K562 (cell line): ENCODE measurements at regions not wholly inside any gene's neighbourhood (a gene's known extent, or its start where the extent isn't known, plus 50 kb on each side); places are given as distances from the start of the nearest gene placed in this dataset.

Experiments used
- ATAC-seq: fragments of 200-7000 bp; cut with Tn5 transposase; 3 replicates; pipeline ENCODE4 v1.9.1; 2020; ENCODE audit warnings: moderate library complexity
- BruUV-seq: library from RNA; stranded (reverse); fragments of 400-500 nt; replicated peaks from 2 replicates; lab custom pipeline; 2021; lab: Mats Ljungman, UMichigan
- CTCF ChIA-PET: fragments of 300-600 bp; formaldehyde crosslinking; extraction: SDS; loops from one replicate; lab custom pipeline; 2021; ENCODE audit warnings: low intra/inter-chr PET ratio; lab: Yijun Ruan, JAX
- POLR2A ChIA-PET: fragments of 300-600, 350-650 bp; sonication (Branson Sonifier 250); formaldehyde crosslinking; extraction: SDS; loops from one replicate; lab custom pipeline; 2021; ENCODE audit warnings: antibody characterized with exemption, inconsistent platforms; lab: Yijun Ruan, JAX
- DNase-seq, 4 experiments: peaks; one replicate each; pipeline versions ENCODE4 v3.0.0 to v3.0.0-alpha.2; 2011 to 2018; ENCODE audit warnings: low spot score in 3 of 4, mixed read lengths in 3 of 4; ENCODE audit errors: extremely low read depth in 1 of 4
- FAIRE-seq: peaks from 2 replicates; lab custom pipeline; 2011; peaks lifted over from hg19 to GRCh38; lab: Jason Lieb, UNC
- H2AFZ ChIP-seq: 2 replicates; pipeline ENCODE4 v1.6.0; 2011; ENCODE audit warnings: low read depth, low read length, control low read depth, inconsistent platforms
- H3K27ac ChIP-seq: fragments of 200-600 bp; 3 replicates; pipeline ENCODE4 v1.8.0; 2011; ENCODE audit warnings: low read depth, mild to moderate bottlenecking, control low read depth, inconsistent platforms, low read length, moderate library complexity, mixed read lengths; ENCODE audit errors: extremely low read depth
- H3K27me3 ChIP-seq, 2 experiments: fragments of 300-600 bp in 1 of 2; 2 replicates in 1 of 2; 3 replicates in 1 of 2; pipeline versions ENCODE4 v1.6.0 to v1.8.0; 2011; ENCODE audit warnings: inconsistent platforms in 2 of 2, low read length in 2 of 2, mild to moderate bottlenecking in 1 of 2, mixed read lengths in 1 of 2, moderate library complexity in 1 of 2; ENCODE audit not compliant: control insufficient read depth in 2 of 2, insufficient read depth in 2 of 2
- H3K36me3 ChIP-seq: fragments of 300-600 bp; 3 replicates; pipeline ENCODE4 v1.8.0; 2011; ENCODE audit warnings: mild to moderate bottlenecking, low read length, inconsistent platforms; ENCODE audit not compliant: control insufficient read depth, insufficient read depth
- H3K4me1 ChIP-seq, 2 experiments: fragments of 200-600 bp in 1 of 2; replicated peaks in 1 of 2; 2 replicates in 1 of 2; 3 replicates in 1 of 2; pipeline versions ENCODE4 v1.5.1 to v1.8.0; 2011; ENCODE audit warnings: inconsistent platforms in 2 of 2, low read length in 2 of 2, mild to moderate bottlenecking in 1 of 2, mixed read lengths in 1 of 2, moderate library complexity in 1 of 2; ENCODE audit not compliant: control insufficient read depth in 2 of 2, insufficient read depth in 2 of 2
- H3K4me2 ChIP-seq: 2 replicates; pipeline ENCODE4 v1.6.1; 2011; ENCODE audit warnings: low read length, control low read depth, inconsistent platforms, mixed read lengths; ENCODE audit not compliant: insufficient read depth
- H3K4me3 ChIP-seq: fragments of 200-600 bp; sonication (generic), shearing (Covaris generic); 2 replicates; pipeline ENCODE4 v1.5.1; 2016; ENCODE audit warnings: control low read depth, inconsistent platforms
- H3K79me2 ChIP-seq: fragments of 200-600 bp; 3 replicates; pipeline ENCODE4 v1.8.0; 2011; ENCODE audit warnings: low read length, inconsistent platforms; ENCODE audit not compliant: control insufficient read depth, insufficient read depth
- H3K9ac ChIP-seq, 2 experiments: 2 replicates each; pipeline versions ENCODE4 v1.6.0 to v1.6.1; 2011; ENCODE audit warnings: low read depth in 2 of 2, low read length in 2 of 2, control low read depth in 1 of 2, inconsistent platforms in 1 of 2, mild to moderate bottlenecking in 1 of 2, mixed read lengths in 1 of 2; ENCODE audit not compliant: insufficient read depth in 1 of 2
- H3K9me1 ChIP-seq: one replicate; pipeline ENCODE4 v1.6.0; 2011; ENCODE audit warnings: inconsistent platforms, mild to moderate bottlenecking, low read length, moderate library complexity; ENCODE audit not compliant: control insufficient read depth, insufficient read depth
- H3K9me3 ChIP-seq: replicated peaks from 2 replicates; pipeline ENCODE4 v1.5.1; 2011; ENCODE audit warnings: low read depth, low read length, inconsistent platforms; ENCODE audit not compliant: control insufficient read depth, insufficient read depth
- H4K20me1 ChIP-seq: replicated peaks from 2 replicates; pipeline ENCODE4 v1.6.1; 2011; ENCODE audit warnings: low read length, inconsistent platforms, mixed read lengths; ENCODE audit not compliant: control insufficient read depth, insufficient read depth
- HNRNPK ChIP-seq: fragments of 200-400 bp; formaldehyde crosslinking; IDR thresholded peaks from one replicate; pipeline ENCODE4 v1.6.1; 2018; ENCODE audit warnings: mild to moderate bottlenecking, low read depth, low read length; ENCODE audit not compliant: poor library complexity, severe bottlenecking
- L3MBTL2 ChIP-seq: fragments of 450-650 bp; IDR thresholded peaks from 2 replicates; pipeline ENCODE4 v1.6.1; 2016; ENCODE audit warnings: mild to moderate bottlenecking, moderate library complexity
- SRSF1 ChIP-seq: fragments of 200-400 bp; formaldehyde crosslinking; IDR thresholded peaks from 2 replicates; pipeline ENCODE4 v1.6.1; 2017; ENCODE audit warnings: mild to moderate bottlenecking, low read depth, low read length, moderate library complexity
- ZNF592 ChIP-seq: fragments of 450-650 bp; IDR thresholded peaks from 2 replicates; pipeline ENCODE4 v1.6.1; 2017; ENCODE audit warnings: antibody characterized with exemption, mild to moderate bottlenecking
- ZNF764 ChIP-seq: fragments of 250-450 bp; sonication (Bioruptor Pico); IDR thresholded peaks from 2 replicates; pipeline ENCODE4 v1.4.0; 2020; ENCODE audit warnings: low read depth, mild to moderate bottlenecking, moderate library complexity
- ZNF780A ChIP-seq: fragments of 250-450 bp; sonication (Bioruptor Pico); IDR thresholded peaks from 2 replicates; pipeline ENCODE4 v1.5.0; 2021; ENCODE audit warnings: mild to moderate bottlenecking
- WGBS: fragments of 100-300 bp; shearing (Covaris generic); methylation state at CpG from one replicate; pipeline ENCODE4 v1.1.6; 2016; ENCODE audit warnings: low coverage, mixed read lengths; ENCODE audit not compliant: insufficient coverage; ENCODE audit errors: missing lambda C conversion rate; 5-methylcytosine and 5-hydroxymethylcytosine counted together
- in situ Hi-C: fragments of 300-500 bp; cut with MboI; formaldehyde crosslinking; loops from 4 replicates; pipeline ENCODE4 v1.15.0; 2018; ENCODE audit warnings: inconsistent platforms, mixed read lengths
- intact Hi-C: fragments of 100-400 bp; cut with micrococcal nuclease; formaldehyde crosslinking; loops from 2 replicates; pipeline ENCODE4 v1.14.2; 2022

- Histone ChIP-seq H3K4me2 (no peak overlapping the region), H3K9me3 (no peaks in the 10 kb centered on the region), H3K36me3 (no peaks in the 10 kb centered on the region), H3K9ac (no peak overlapping the region), H3K79me2 (no peaks in the 10 kb centered on the region), H3K4me3 (no peak overlapping the region), H3K9me1 (no peaks in the 10 kb centered on the region), H3K27me3 (no peaks in the 10 kb centered on the region), H3K27ac (no peak overlapping the region), H4K20me1 (no peaks in the 10 kb centered on the region), H2AFZ (peak overlapping the region; percentile 29), H3K4me1 (peaks cover 21 to 31% of the 10 kb centered on the region in 2 experiments; a peak in 4 of 5 replicates)
- ATAC-seq: no peak
- no peak for FAIRE-seq
- 49% methylated on average over 6 of the region's 6 CpGs for WGBS
- intact Hi-C loops: no loop called here
- DNase-seq: no peak
- POLR2A ChIA-PET: interaction anchor here (0.6 to 1.3 kb wide), 5 partner anchors 8 to 233 kb away, joined by 3 to 4 read pairs (median 3); no protein-coding TSS in a partner anchor
- in situ Hi-C loops: no loop called here
- TF ChIP-seq SRSF1 (no peak), ZNF764 (no peak), HNRNPK (no peak), ZNF592 (0 out of 2 replicates have a peak, but pooled peaks have one; percentile 28), L3MBTL2 (0 out of 2 replicates have a peak, but pooled peaks have one; percentile 17), ZNF780A (no peak)
- CTCF ChIA-PET: no interaction called here
- no TSS peak for BruUV-seq
Observed at GRCh38 chr2:105596411-105596921, 148.2 kb upstream of the NCK2 start.
